GM12875 (cell line): ENCODE measurements at regions not wholly inside any gene's neighbourhood (a gene's known extent, or its start where the extent isn't known, plus 50 kb on each side); places are given as distances from the start of the nearest gene placed in this dataset.

Source experiments
- H3K4me3 ChIP-seq: one replicate; pipeline ENCODE4 v1.5.1; 2011; ENCODE audit warnings: low read depth, low read length, control low read depth
- TF ChIP-seq, protein P1 (sequence below): IDR thresholded peaks from 2 replicates; pipeline ENCODE4 v1.5.1; 2011; ENCODE audit warnings: low read depth, mild to moderate bottlenecking, control low read depth, inconsistent platforms, low read length, moderate library complexity, borderline replicate concordance; ENCODE audit not compliant: insufficient read depth

DNA sequence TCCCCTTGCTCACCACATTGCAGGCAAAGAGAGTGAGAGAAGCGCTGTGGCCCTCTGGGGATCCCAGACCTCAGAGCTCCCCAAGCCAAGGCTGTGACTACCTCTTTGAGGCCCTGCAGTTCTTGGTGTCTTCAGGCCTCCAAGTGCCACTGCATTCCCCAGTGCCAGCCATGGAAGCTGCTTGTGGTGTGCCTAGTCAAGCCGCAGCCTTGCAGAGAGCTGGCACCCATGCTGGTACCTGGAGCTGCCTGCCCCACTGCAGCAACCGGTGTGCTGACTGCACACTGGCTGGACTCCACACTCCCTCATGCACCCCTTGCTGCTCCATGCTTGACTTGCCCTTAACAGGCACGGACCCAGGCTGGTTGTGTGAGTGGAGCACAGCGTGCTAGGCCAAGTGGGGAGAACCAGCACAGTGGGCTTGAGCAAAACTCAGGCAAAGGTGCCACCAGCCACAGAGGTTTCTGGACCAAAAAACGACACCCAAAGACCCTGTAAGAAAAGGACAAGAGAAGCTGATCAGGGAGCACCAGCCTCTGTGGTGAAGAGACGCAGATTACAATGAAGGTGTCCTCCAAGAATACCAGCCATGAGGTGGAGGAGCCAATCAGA is 113.5 kb upstream of the TMEM18 start:
- H3K4me3 ChIP-seq: no peak overlapping the region
- TF ChIP-seq, protein P1, sequence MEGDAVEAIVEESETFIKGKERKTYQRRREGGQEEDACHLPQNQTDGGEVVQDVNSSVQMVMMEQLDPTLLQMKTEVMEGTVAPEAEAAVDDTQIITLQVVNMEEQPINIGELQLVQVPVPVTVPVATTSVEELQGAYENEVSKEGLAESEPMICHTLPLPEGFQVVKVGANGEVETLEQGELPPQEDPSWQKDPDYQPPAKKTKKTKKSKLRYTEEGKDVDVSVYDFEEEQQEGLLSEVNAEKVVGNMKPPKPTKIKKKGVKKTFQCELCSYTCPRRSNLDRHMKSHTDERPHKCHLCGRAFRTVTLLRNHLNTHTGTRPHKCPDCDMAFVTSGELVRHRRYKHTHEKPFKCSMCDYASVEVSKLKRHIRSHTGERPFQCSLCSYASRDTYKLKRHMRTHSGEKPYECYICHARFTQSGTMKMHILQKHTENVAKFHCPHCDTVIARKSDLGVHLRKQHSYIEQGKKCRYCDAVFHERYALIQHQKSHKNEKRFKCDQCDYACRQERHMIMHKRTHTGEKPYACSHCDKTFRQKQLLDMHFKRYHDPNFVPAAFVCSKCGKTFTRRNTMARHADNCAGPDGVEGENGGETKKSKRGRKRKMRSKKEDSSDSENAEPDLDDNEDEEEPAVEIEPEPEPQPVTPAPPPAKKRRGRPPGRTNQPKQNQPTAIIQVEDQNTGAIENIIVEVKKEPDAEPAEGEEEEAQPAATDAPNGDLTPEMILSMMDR: no peak

DNA sequence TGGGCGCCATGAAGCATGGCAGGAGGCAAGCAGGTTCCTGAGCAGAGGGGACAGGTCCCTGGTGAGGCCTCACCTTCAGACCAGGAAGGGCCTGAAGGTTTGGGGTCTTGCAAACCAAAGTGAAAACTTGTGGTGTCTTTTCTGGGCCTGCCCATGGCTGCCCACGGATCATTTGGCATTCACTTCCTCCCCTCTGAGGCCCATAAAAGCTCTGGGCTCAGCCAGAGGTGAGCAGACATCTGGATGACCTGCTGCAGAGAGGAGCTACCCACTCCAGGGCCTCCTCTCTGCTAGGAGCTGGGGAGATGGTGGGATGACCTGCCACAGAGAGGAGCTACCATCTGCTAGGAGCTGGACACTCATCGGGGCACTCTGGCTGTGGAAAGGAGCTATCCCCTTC is 112.9 kb upstream of the TMEM18 start:
- TF ChIP-seq, protein P1: no peak

DNA sequence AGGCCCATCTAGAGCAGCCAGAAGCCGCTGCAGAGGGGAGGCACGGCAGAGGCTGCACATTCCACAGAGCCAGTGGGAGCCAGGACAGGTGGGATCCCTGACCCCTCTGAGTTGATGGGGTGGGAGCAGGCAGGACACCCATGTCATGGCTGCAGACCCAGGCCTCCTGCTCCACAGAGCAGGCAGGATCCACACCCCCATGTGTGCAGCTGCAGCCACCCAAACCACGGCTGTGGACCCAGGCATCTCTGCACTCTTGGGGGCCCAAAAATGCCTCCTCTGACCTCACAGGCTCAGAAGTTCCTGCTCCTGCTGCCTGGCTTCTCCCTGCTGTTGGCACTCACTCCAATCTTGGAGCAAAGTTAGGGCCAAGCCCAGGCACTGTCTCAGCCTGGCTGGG is 112.3 kb upstream of the TMEM18 start:
- TF ChIP-seq, protein P1: no peak
- H3K4me3 ChIP-seq: no peak overlapping the region

More for the DNA sequence above, 112.9 kb upstream of the TMEM18 start:
- no peak overlapping the region for H3K4me3 ChIP-seq

DNA sequence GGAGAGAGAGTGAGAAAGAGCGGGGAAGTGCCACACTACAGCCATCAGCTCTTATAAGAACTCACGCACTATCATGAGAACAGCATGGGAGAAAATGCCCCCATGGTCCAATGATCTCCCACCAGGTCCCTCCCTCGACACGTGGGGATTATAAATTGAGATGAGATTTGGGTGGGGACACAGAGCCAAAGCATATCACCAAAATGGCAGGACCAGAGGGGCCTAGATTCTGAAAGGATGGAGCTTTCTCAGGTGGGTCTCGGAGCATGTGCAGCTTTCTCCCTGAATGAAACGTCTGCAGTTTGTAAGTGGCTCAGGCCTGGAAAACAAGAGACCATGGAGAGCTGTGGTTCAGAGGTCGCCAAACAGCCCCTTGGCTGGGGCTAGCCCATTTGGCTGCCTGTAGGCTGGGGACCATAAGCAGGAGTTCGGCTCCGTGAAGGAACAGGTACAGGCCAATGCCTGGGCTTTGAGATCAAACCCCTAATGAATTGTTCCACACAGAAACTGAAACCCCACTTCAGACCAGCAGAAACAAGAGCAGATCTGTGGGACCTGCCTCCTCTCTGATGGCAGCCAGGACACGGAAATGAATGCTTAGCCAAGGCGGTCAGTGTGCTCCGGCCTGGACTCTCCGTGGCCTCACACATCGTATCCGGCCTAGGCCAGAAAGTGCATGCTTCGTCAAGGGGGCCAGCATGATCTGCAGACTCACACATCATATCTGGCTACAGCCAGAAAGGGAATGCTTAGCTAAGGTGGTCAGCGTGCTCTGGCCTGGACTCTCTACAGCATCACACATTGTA is 111.2 kb upstream of the TMEM18 start:
- TF ChIP-seq, protein P1: no peak
- H3K4me3 ChIP-seq: no peak overlapping the region

DNA sequence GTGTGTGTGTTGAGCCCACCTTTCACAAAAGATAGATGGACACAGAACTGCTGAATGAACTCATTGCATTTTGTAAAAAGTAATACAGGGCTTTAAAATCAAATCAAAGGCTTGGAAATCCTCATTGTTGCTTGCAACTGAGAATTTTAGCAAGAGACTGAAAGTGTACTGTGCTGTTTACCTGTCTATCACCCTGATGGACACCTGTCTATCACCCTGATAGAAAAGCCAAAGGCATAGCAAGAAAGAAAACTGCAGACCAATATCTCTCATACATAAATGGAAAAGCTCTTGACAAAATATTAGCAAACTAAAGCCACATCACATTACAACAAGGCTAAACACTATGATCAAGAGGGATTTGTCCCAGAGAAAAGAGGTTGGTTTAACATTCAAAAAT is 107.5 kb upstream of the TMEM18 start:
- H3K4me3 ChIP-seq: no peak overlapping the region
- TF ChIP-seq, protein P1: no peak

DNA sequence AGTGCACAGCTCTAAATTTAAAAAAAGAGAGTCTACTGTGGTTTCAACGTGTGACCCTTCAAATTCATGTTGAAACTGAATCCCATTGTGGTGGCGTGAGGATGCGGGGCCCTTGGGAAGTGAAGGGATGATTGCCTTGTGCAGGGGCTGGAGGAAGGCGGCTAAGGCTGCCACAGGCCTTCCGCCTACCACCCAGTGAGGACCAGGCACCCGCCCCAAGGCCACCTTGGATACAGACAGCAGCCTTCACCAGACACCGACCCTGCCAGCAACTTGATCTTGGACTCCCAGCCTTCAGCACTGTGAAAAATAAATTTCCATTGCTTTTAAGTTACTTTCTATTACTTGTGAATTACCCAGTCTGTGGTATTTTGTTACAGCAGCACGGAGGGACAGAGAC is 103.4 kb upstream of the TMEM18 start:
- TF ChIP-seq, protein P1: no peak
- no peak overlapping the region for H3K4me3 ChIP-seq

DNA sequence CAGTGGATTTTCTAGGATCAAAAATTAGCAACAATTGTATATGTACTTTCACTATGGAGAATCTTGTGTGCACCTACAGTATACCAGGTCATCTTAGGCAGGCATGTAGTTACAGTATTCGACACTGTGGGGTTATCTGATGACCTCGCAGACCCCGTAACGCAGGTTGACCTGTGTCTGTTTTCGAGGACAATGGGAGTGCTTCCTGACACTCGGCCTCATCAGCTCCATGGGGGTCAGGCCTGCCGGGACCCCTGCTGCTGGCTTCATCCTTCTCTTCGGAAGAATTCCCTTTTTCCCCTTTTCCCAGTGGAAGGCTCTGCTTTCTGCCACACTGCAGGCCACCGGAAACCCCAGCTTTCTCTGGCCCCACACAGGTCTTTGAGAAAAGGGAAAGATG is 102.8 kb upstream of the TMEM18 start:
- no peak overlapping the region for H3K4me3 ChIP-seq
- TF ChIP-seq, protein P1: no peak
